ENCODE measurements at regions not wholly inside any gene's neighbourhood (a gene's known extent, or its start where the extent isn't known, plus 50 kb on each side); places are given as distances from the start of the nearest gene placed in this dataset.
"Not testable (repeated sequence)": the region's sequence is repeated elsewhere in the genome, so short reads cannot be mapped to it uniquely, and the experiment has no call there.

DNA sequence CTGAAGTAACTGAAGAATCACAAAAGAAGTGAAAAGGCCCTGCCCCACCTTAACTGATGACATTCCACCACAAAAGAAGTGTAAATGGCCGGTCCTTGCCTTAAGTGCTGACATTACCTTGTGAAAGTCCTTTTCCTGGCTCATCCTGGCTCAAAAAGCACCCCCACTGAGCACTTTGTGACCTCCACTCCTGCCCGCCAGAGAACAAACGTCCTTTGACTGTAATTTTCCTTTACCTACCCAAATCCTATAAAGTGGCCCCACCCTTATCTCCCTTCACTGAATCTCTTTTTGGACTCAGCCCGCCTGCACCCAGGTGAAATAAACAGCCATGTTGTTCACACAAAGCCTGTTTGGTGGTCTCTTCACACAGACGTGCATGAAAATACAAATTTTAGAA is 549.9 kb upstream of the ADGRL2 start:
- TF ChIP-seq POLR2A (IDR thresholded peaks at IDR 0.05); CTCF (IDR thresholded peaks at IDR 0.05 in 4 of 5, conservative IDR thresholded peaks at IDR 0.05 in 1 of 5): not testable (repeated sequence)
